ENCODE measurements at regions not wholly inside any gene's neighbourhood (a gene's known extent, or its start where the extent isn't known, plus 50 kb on each side); places are given as distances from the start of the nearest gene placed in this dataset.

- TF ChIP-seq HDAC2 (IDR thresholded peaks at IDR 0.05; ENCODE audit: borderline replicate concordance in 1 of 2, low read depth in 2 of 2, low read length in 2 of 2) (no peak), SIX5 (IDR thresholded peaks at IDR 0.05; ENCODE audit: low read depth, low read length) (no peak), RXRA (IDR thresholded peaks at IDR 0.05; ENCODE audit: insufficient read depth, low read depth, low read length) (no peak)
Measured at GRCh38 chr3:117444175-117444574, 734.6 kb downstream of the TUSC7 start (continued).
